HEK293 (cell line): ENCODE measurements at regions not wholly inside any gene's neighbourhood (a gene's known extent, or its start where the extent isn't known, plus 50 kb on each side); places are given as distances from the start of the nearest gene placed in this dataset.

Experiments used
- CTCF ChIP-seq: fragments of 450-650 bp; formaldehyde crosslinking; IDR thresholded peaks from 2 replicates; pipeline ENCODE4 v1.5.1; 2016; ENCODE audit warnings: missing biosample characterization, missing genetic modification characterization
- MYNN ChIP-seq: fragments of 450-650 bp; formaldehyde crosslinking; IDR thresholded peaks from 2 replicates; pipeline ENCODE4 v1.5.1; 2016; ENCODE audit warnings: missing biosample characterization, missing genetic modification characterization, borderline replicate concordance
- REST ChIP-seq: fragments of 450-650 bp; formaldehyde crosslinking; IDR thresholded peaks from 2 replicates; pipeline ENCODE4 v1.5.1; 2016; ENCODE audit warnings: missing biosample characterization, missing genetic modification characterization
- TCF7L2 ChIP-seq: IDR thresholded peaks from 2 replicates; pipeline ENCODE4 v1.6.1; 2011; ENCODE audit warnings: low read depth, mild to moderate bottlenecking, inconsistent platforms, low read length, moderate library complexity, borderline replicate concordance
- ZBTB7A ChIP-seq: fragments of 450-650 bp; formaldehyde crosslinking; IDR thresholded peaks from 2 replicates; pipeline ENCODE4 v1.5.1; 2016; ENCODE audit warnings: low read depth, missing biosample characterization, missing genetic modification characterization
- ZBTB8A ChIP-seq: fragments of 450-650 bp; formaldehyde crosslinking; IDR thresholded peaks from 2 replicates; pipeline ENCODE4 v1.5.1; 2016; ENCODE audit warnings: missing biosample characterization, missing genetic modification characterization
- ZNF121 ChIP-seq: fragments of 450-650 bp; formaldehyde crosslinking; IDR thresholded peaks from 2 replicates; pipeline ENCODE4 v1.5.1; 2016; ENCODE audit warnings: missing biosample characterization, missing genetic modification characterization
- ZNF23 ChIP-seq: fragments of 450-650 bp; formaldehyde crosslinking; IDR thresholded peaks from 2 replicates; pipeline ENCODE4 v1.5.1; 2016; ENCODE audit warnings: missing biosample characterization, missing genetic modification characterization, borderline replicate concordance
- ZNF280C ChIP-seq: fragments of 450-650 bp; formaldehyde crosslinking; IDR thresholded peaks from 2 replicates; pipeline ENCODE4 v1.5.1; 2016; ENCODE audit warnings: missing biosample characterization, missing genetic modification characterization
- ZNF335 ChIP-seq: fragments of 450-650 bp; formaldehyde crosslinking; conservative IDR thresholded peaks from 2 replicates; pipeline ENCODE4 v1.5.1; 2016; ENCODE audit warnings: missing biosample characterization, missing genetic modification characterization
- ZNF433 ChIP-seq: fragments of 450-650 bp; formaldehyde crosslinking; IDR thresholded peaks from 2 replicates; pipeline ENCODE4 v1.5.1; 2016; ENCODE audit warnings: missing biosample characterization, missing genetic modification characterization, low read depth
- ZXDB ChIP-seq: fragments of 450-650 bp; formaldehyde crosslinking; IDR thresholded peaks from 2 replicates; pipeline ENCODE4 v1.5.1; 2016; ENCODE audit warnings: missing biosample characterization, missing genetic modification characterization
- TF ChIP-seq, protein P1 (sequence below): fragments of 450-650 bp; formaldehyde crosslinking; IDR thresholded peaks from 2 replicates; pipeline ENCODE4 v1.5.1; 2017; ENCODE audit warnings: missing biosample characterization, missing genetic modification characterization

GRCh38 chr18:5036523-5036922, 160.5 kb downstream of the AKAIN1 start:
- TF ChIP-seq ZXDB (tag by site-specific recombination): no peak
- TF ChIP-seq MYNN (tag by site-specific recombination): no peak
- TF ChIP-seq, protein P1, sequence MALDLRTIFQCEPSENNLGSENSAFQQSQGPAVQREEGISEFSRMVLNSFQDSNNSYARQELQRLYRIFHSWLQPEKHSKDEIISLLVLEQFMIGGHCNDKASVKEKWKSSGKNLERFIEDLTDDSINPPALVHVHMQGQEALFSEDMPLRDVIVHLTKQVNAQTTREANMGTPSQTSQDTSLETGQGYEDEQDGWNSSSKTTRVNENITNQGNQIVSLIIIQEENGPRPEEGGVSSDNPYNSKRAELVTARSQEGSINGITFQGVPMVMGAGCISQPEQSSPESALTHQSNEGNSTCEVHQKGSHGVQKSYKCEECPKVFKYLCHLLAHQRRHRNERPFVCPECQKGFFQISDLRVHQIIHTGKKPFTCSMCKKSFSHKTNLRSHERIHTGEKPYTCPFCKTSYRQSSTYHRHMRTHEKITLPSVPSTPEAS (tag by site-specific recombination): no peak
- TF ChIP-seq TCF7L2: no peak
- no peak for TF ChIP-seq CTCF (tag by site-specific recombination)
- no peak for TF ChIP-seq ZNF335
- TF ChIP-seq ZBTB8A (tag by site-specific recombination): no peak
- no peak for TF ChIP-seq ZNF23 (tag by site-specific recombination)
- TF ChIP-seq ZNF121: no peak
- TF ChIP-seq REST: no peak
- no peak for TF ChIP-seq ZBTB7A (tag by site-specific recombination)
- no peak for TF ChIP-seq ZNF280C (tag by site-specific recombination)
- no peak for TF ChIP-seq ZNF433 (tag by site-specific recombination)
